Activated CD4-positive, alpha-beta T cell treated with anti-CD3 and anti-CD28 coated beads for 36 hours (primary cell): ENCODE measurements at regions not wholly inside any gene's neighbourhood (a gene's known extent, or its start where the extent isn't known, plus 50 kb on each side); places are given as distances from the start of the nearest gene placed in this dataset.

Experiments
- ATAC-seq: fragments of 200-7000 bp; cut with Tn5 transposase; one replicate; pipeline ENCODE4 v1.10.0; 2021; ENCODE audit warnings: mild to moderate bottlenecking, moderate library complexity
- CTCF ChIA-PET: fragments of 350-600 bp; sonication (Branson Sonifier 250); formaldehyde crosslinking; loops from one replicate; lab custom pipeline; 2021; ENCODE audit warnings: antibody characterized with exemption; lab: Charles Lee
- POLR2A ChIA-PET: fragments of 350-600 bp; sonication (Branson Sonifier 250); formaldehyde crosslinking; loops from one replicate; lab custom pipeline; 2021; ENCODE audit warnings: antibody characterized with exemption, inconsistent platforms; lab: Charles Lee
- DNase-seq: peaks from one replicate; pipeline ENCODE4 v3.0.0-alpha.2; 2020
- H3K27ac Mint-ChIP-seq: one replicate; pipeline ENCODE4 v1.8.0; 2021; ENCODE audit warnings: mixed read lengths
- H3K27me3 Mint-ChIP-seq: one replicate; pipeline ENCODE4 v1.8.0; 2021; ENCODE audit warnings: mixed read lengths
- H3K36me3 Mint-ChIP-seq: one replicate; pipeline ENCODE4 v1.8.0; 2021; ENCODE audit warnings: low read depth, mixed read lengths
- H3K4me1 Mint-ChIP-seq: one replicate; pipeline ENCODE4 v1.8.0; 2021; ENCODE audit warnings: mixed read lengths
- H3K4me3 Mint-ChIP-seq: one replicate; pipeline ENCODE4 v1.8.0; 2021; ENCODE audit warnings: mild to moderate bottlenecking, moderate library complexity, mixed read lengths
- H3K9me3 Mint-ChIP-seq: one replicate; pipeline ENCODE4 v1.8.0; 2021; ENCODE audit warnings: low read depth, mixed read lengths
- intact Hi-C, 2 experiments: fragments of 100-400 bp; cut with DNase I in 1 of 2; cut with micrococcal nuclease in 1 of 2; formaldehyde crosslinking; loops; one replicate each; pipeline versions ENCODE4 v1.14.2 to v1.15.1; 2022 to 2024; cut with DNase I, micrococcal nuclease

DNA sequence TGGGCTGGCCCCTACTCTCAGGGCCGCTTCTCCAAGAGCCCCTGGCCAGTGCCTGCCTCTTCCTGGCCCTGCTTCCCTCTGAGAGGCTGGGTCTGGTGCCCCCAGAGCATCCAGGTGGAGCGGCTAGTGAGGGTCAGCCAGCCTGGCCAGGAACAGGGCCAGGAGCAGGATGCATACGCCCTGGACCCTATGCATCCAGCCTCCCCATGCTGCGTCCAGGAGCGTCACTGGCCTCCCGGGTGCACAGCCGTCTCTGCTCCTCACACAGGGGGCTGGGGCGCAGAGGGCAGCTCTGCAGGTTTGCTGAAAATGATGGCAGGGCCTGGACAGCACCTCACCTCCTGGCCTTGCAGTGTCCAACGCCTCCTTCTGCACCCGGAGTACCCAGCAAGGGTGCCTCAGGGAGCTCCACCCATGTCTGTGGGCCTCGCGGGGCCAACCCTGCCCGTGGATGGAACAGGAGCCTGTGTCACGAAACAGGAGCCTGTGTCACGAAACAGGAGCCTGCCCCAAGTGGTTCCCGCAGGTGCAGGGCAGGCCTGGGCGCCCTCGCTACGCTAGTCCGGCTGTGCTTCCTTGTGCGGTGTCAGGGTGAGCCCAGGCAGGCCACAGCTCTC is 246.2 kb upstream of the PPP2R2D start:
- intact Hi-C loops: no loop called here
- Mint-ChIP-seq H3K4me3 (no peak overlapping the region), H3K9me3 (no peaks in the 10 kb centered on the region), H3K4me1 (peaks cover 2% of the 10 kb centered on the region), H3K36me3 (no peaks in the 10 kb centered on the region), H3K27ac (no peak overlapping the region), H3K27me3 (peaks cover 9% of the 10 kb centered on the region)
- DNase-seq: no peak
- no peak for ATAC-seq
- POLR2A ChIA-PET: no interaction called here
- CTCF ChIA-PET: no interaction called here

DNA sequence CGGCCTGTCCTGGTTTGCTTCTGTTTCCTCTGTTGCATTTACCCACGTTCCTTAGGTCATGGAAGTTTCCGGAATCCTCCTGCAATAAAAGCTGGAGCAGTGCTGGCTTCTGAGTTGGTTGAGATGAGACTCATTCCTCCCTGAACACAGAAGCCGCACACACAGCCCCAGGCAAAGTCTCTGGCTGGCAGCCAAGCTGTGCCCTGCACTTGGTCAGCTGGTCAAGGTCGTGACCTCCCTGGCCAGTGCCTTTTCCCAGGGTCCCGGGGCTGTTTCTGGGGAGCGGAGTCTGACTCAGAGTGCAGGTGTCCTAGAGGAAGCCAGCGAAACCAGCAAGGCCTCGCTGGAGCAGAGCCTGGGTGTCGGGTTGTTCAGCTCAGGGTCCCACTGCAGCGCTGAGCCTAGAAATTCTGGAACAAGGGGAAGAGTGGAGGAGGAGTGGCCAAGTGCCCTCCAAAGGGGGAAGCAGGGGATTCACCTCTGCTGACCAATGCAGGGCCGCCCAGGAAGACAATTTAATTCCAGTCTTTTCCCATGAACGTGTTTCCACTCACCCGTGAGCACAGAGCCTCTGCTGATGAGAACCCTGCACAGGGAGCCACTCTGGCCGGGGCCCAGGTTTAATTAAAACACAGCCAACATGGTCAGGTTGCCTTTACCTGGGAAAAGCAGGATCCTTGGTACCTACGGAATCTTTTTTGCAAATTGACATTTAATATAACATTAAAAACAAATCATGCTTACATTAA is 245.5 kb upstream of the PPP2R2D start:
- intact Hi-C loops: no loop called here
- ATAC-seq (no peak), DNase-seq (no peak)
- Mint-ChIP-seq H3K27ac (no peak overlapping the region), H3K4me3 (no peak overlapping the region), H3K36me3 (no peaks in the 10 kb centered on the region), H3K9me3 (no peaks in the 10 kb centered on the region), H3K27me3 (peaks cover 11% of the 10 kb centered on the region), H3K4me1 (peaks cover 2% of the 10 kb centered on the region)
- ChIA-PET POLR2A (no interaction called here), CTCF (no interaction called here)

DNA sequence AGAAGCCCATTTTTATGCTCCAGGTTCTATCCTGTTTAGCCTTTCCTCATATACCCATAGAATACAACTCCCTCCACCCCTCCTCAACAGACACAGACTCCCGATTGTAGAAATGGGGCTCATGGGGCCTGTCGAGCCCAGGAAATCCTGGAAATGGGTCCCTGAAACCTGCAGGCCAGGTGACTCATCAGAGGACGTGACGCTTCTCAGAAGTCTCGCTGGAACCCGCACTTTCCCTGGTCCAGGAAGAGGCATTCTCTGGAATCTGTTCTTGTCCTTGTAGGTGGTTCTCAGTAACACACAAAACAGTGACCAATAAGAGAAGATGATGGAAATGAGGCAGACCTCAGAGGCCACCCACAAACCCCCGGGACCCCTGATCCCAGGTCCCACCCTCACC is 244.8 kb upstream of the PPP2R2D start:
- Mint-ChIP-seq H3K4me3 (no peak overlapping the region), H3K27me3 (peaks cover 11% of the 10 kb centered on the region), H3K4me1 (peaks cover 2% of the 10 kb centered on the region), H3K9me3 (no peaks in the 10 kb centered on the region), H3K36me3 (no peaks in the 10 kb centered on the region), H3K27ac (no peak overlapping the region)
- no peak for DNase-seq
- ChIA-PET CTCF (no interaction called here), POLR2A (no interaction called here)
- ATAC-seq: no peak
- intact Hi-C loops: no loop called here

DNA sequence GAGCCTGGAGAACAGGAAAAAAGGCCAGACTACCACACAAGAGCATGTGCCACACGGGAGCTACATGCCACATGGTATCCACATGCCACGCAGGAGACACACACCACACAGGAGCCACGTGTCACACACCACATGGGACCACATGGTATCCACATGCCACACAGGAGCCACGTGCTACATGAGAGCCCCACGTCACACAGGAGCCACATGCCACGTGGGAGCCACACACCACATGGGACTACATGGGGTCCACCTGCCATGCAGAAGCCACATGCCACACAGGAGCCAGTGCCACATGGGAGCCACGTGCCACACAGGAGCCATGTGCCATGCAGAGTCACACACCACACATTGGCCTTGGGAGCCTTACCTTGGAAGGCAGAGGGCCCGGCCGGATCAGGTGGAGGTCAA is 244.4 kb upstream of the PPP2R2D start:
- intact Hi-C loops: no loop called here
- no peaks in the 10 kb centered on the region for H3K36me3 Mint-ChIP-seq
- peaks cover 9% of the 10 kb centered on the region for H3K27me3 Mint-ChIP-seq
- ATAC-seq (no peak), DNase-seq (no peak)
- ChIA-PET POLR2A (no interaction called here), CTCF (no interaction called here)
- H3K27ac Mint-ChIP-seq: no peak overlapping the region
- no peak overlapping the region for H3K4me3 Mint-ChIP-seq
- peaks cover 2% of the 10 kb centered on the region for H3K4me1 Mint-ChIP-seq
- H3K9me3 Mint-ChIP-seq: no peaks in the 10 kb centered on the region

DNA sequence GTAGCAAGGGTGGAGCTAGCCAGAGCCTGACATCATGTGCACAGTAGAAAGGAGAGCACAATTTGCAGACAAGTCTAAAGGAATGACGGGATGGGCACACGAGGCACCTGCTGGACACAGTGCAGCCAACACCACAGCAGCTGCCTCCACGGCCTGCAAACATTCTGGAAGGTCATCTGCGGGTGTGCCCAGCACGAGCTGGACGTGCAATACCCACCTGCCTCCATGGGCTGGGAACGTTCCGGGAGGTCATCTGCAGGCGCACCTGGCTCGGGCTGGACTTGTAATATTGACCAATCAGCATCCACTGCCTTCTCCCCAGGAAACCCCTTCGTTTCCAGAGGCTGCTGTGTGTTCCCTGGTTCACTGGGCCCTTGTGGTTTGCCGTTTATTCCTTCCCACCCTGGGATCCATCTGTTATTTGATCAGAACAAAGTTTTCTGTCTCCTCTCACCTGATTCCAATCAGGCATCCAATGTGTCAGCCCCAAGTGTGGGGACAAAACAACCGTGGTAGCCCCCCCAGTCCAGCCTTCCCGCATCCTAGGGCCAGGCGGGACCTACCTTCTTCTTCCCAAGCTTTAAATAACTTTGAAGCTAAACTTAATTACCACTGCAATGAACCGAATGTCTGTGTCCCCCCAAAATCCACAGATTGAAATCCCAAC is 243.4 kb upstream of the PPP2R2D start:
- ChIA-PET POLR2A (no interaction called here), CTCF (no interaction called here)
- Mint-ChIP-seq H3K9me3 (no peaks in the 10 kb centered on the region), H3K4me3 (no peak overlapping the region), H3K36me3 (no peaks in the 10 kb centered on the region), H3K27ac (no peak overlapping the region), H3K4me1 (no peaks in the 10 kb centered on the region), H3K27me3 (peaks cover 9% of the 10 kb centered on the region)
- intact Hi-C loops: no loop called here
- DNase-seq (no peak), ATAC-seq (no peak)

DNA sequence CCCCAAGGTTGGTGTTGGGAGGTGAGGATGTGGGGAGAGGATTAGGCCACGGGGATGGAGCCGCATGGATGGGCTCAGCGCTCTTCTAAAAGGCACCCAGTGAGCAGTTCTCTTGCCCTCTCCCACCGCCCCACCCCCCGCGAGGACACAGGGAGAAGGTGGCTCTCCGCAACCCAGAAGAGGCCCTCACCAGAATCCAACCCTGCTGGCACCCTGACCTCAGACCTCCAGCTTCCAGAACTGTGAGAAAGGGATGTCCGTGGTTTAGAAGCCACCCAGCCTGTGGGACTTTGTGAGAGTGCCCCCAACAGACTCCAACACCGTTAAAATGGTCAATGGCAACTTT is 242.8 kb upstream of the PPP2R2D start:
- Mint-ChIP-seq H3K4me1 (no peaks in the 10 kb centered on the region), H3K4me3 (no peak overlapping the region), H3K36me3 (no peaks in the 10 kb centered on the region), H3K9me3 (no peaks in the 10 kb centered on the region), H3K27ac (no peak overlapping the region), H3K27me3 (peaks cover 9% of the 10 kb centered on the region)
- no peak for ATAC-seq
- POLR2A ChIA-PET: no interaction called here
- intact Hi-C loops: no loop called here
- CTCF ChIA-PET: no interaction called here
- DNase-seq: no peak

DNA sequence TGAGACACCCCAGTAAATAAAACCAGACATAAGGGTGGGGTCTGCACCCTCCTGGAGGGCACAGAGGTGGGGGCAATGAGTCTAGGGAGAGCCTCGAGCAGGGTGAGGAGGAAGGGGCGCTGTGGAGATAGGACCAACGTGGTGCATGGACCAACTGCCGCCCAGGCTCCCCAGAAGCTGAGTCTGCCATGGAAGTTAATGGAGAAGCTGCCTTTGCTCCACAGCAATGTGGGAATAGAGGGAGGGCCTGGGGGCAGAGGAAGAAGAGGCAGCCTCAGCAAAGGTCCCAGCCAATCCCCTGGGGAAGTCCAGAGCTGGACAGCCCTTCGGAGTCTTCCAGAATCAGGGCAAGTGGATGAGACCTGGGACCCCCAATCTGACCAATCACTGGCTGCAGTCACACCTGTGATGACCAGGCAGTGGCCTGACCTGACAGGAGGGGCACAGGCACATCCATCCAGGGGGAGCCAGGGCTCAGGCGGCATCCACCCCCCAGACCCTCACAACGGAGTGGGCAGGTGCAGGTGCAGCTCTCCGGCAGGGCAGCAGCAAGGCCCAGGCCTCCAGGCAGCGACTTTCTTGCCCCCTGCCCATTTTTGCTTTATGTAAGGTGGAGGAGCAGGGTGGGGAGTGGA is 242.2 kb upstream of the PPP2R2D start:
- ChIA-PET POLR2A (no interaction called here), CTCF (no interaction called here)
- H3K36me3 Mint-ChIP-seq: no peaks in the 10 kb centered on the region
- H3K27me3 Mint-ChIP-seq: peaks cover 9% of the 10 kb centered on the region
- ATAC-seq (no peak), DNase-seq (no peak)
- no peak overlapping the region for H3K4me3 Mint-ChIP-seq
- H3K27ac Mint-ChIP-seq: no peak overlapping the region
- no peaks in the 10 kb centered on the region for H3K9me3 Mint-ChIP-seq
- intact Hi-C loops: no loop called here
- H3K4me1 Mint-ChIP-seq: no peaks in the 10 kb centered on the region

DNA sequence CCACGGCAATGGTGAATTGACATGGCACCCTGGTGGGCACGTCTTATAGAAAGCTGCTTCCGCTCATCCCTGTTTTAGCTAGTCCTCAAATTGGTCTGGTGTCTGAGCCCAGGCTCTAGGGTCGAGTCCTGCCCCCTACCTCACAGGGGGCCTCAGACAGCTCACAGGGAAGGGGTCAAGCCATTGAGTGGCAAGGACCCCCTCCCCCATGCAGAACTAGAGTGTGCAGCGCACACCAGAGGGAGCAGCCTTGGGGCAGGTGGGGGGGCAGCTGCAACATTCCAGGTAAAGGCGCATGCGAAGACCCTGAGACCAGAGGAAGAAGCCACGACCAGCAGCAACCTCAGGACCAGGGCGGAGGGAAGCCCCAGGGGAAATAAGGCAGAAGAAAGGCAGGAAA is 240.4 kb upstream of the PPP2R2D start:
- Mint-ChIP-seq H3K27me3 (peaks cover 7% of the 10 kb centered on the region), H3K27ac (no peak overlapping the region), H3K4me3 (no peak overlapping the region), H3K4me1 (no peaks in the 10 kb centered on the region), H3K9me3 (no peaks in the 10 kb centered on the region), H3K36me3 (no peaks in the 10 kb centered on the region)
- CTCF ChIA-PET: no interaction called here
- ATAC-seq (no peak), DNase-seq (no peak)
- intact Hi-C loops: no loop called here
- POLR2A ChIA-PET: no interaction called here

DNA sequence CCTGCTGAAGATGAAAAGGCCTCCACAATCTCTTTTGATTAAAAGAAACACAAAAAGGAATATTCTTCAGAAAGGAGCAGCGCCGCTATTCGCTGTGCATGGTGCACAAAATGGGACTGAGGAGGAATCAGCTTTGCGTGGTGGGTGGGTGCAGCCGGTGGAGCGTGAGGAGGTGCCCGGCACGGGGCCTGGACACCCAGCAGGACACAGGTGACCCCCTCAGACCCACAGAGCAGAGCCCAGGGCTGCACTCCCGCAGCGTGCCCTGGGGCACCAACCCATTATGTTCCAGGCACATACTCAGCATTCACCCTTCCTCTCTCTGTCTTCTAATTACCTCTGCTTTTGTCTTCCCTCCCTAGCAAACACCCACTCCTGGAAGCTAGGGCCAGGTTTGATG is 238.0 kb upstream of the PPP2R2D start:
- intact Hi-C loops: no loop called here
- no peak overlapping the region for H3K4me3 Mint-ChIP-seq
- POLR2A ChIA-PET: no interaction called here

DNA sequence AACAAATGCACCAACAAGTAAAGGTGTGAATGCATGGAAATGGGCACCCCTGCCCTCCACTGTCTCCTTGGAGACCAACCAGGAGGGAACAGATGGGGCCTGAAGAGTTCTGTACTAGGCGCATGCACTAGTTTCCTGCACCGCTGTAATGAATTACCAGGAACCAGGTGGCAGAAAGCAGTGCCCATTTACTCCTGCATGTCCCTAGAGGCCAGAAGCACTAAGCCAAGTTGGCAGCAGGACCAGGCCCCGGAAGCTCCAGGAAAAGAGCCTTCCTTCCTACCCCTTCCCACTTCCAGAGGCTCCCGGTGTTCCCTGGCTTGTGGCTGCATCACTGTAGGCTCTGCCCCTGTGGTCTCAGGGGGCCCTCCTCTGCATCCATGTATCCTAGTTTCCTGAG is 237.5 kb upstream of the PPP2R2D start:
- H3K27me3 Mint-ChIP-seq: peaks cover 7% of the 10 kb centered on the region
- CTCF ChIA-PET: no interaction called here
- POLR2A ChIA-PET: no interaction called here
- H3K4me3 Mint-ChIP-seq: no peak overlapping the region
- no peak for ATAC-seq
- H3K27ac Mint-ChIP-seq: no peak overlapping the region
- no peak for DNase-seq
- H3K4me1 Mint-ChIP-seq: no peaks in the 10 kb centered on the region
- H3K9me3 Mint-ChIP-seq: no peaks in the 10 kb centered on the region
- intact Hi-C loops: no loop called here
- H3K36me3 Mint-ChIP-seq: no peaks in the 10 kb centered on the region

More for the DNA sequence above, 238.0 kb upstream of the PPP2R2D start:
- peaks cover 7% of the 10 kb centered on the region for H3K27me3 Mint-ChIP-seq
- H3K36me3 Mint-ChIP-seq: no peaks in the 10 kb centered on the region
- no peaks in the 10 kb centered on the region for H3K4me1 Mint-ChIP-seq
- CTCF ChIA-PET: no interaction called here
- no peaks in the 10 kb centered on the region for H3K9me3 Mint-ChIP-seq
- ATAC-seq (no peak), DNase-seq (no peak)
- no peak overlapping the region for H3K27ac Mint-ChIP-seq

DNA sequence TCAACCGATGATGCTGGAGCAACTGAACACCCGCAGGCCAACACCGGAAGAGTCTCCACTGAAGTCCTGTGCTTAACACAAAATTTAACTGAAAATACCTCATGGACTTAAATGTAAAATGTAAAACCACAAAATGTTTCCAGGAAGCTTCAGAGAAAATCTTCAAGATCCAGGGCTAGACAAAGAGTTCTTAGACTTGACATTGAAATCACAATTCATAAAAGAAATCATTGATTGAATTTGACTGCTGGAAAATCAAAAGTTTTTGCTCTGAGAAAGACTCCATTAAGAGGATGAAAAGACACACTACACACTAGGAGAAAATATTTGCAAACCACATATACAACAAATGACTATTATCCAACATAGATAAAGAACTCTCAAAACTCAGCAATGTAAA is 234.7 kb upstream of the PPP2R2D start:
- no peak for ATAC-seq
- no peaks in the 10 kb centered on the region for H3K9me3 Mint-ChIP-seq
- intact Hi-C loops: no loop called here
- H3K27ac Mint-ChIP-seq: no peak overlapping the region
- POLR2A ChIA-PET: no interaction called here
- peaks cover 7% of the 10 kb centered on the region for H3K27me3 Mint-ChIP-seq
- no peaks in the 10 kb centered on the region for H3K4me1 Mint-ChIP-seq
- no peak for DNase-seq
- CTCF ChIA-PET: no interaction called here
- H3K36me3 Mint-ChIP-seq: no peaks in the 10 kb centered on the region
- no peak overlapping the region for H3K4me3 Mint-ChIP-seq

DNA sequence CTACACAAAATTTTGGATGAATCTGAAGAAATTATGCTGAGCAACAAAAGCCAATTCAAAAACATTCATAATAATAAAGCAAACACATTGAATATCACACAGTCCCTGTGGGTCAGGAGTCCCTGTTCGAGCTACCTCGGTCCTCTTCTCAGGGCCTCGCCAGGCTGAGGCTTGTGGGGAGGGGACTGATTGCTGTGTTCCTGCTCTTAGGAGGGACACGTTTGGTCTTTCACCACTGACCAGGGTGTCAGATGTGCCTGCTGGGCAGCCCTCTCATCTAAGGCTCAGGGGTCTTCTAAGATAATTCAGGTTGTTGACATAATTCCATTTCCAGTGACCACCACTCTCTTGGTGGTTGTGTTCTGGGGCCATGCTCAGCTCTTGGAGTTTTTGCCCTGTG is 233.8 kb upstream of the PPP2R2D start:
- no peak for ATAC-seq
- POLR2A ChIA-PET: no interaction called here
- H3K4me1 Mint-ChIP-seq: no peaks in the 10 kb centered on the region

More for the DNA sequence above, 233.8 kb upstream of the PPP2R2D start:
- Mint-ChIP-seq H3K36me3 (no peaks in the 10 kb centered on the region), H3K9me3 (peaks cover under 1% of the 10 kb centered on the region), H3K4me3 (no peak overlapping the region), H3K27ac (no peak overlapping the region), H3K27me3 (peaks cover 7% of the 10 kb centered on the region)
- DNase-seq: no peak
- CTCF ChIA-PET: no interaction called here
- intact Hi-C loops: no loop called here
